Mucosa of descending colon (tissue), 3 donors: ENCODE measurements at regions not wholly inside any gene's neighbourhood (a gene's known extent, or its start where the extent isn't known, plus 50 kb on each side); places are given as distances from the start of the nearest gene placed in this dataset.

ENCODE experiments used
- ATAC-seq: fragments of 200-7000 bp; cut with Tn5 transposase; one replicate; pipeline ENCODE4 v1.9.1; 2020; ENCODE audit warnings: mild to moderate bottlenecking, moderate library complexity
- DNase-seq, 3 donors: peaks; one replicate each; pipeline ENCODE4 v3.0.0-alpha.2; 2020
- H3K36me3 ChIP-seq: fragments of 200-600 bp; one replicate; pipeline ENCODE4 v1.8.0; 2021; ENCODE audit warnings: low read depth, mild to moderate bottlenecking
- H3K4me1 ChIP-seq: fragments of 200-600 bp; one replicate; pipeline ENCODE4 v1.8.0; 2021; ENCODE audit warnings: low read depth, mild to moderate bottlenecking
- H3K4me3 ChIP-seq: fragments of 200-600 bp; one replicate; pipeline ENCODE4 v1.8.0; 2021; ENCODE audit warnings: mild to moderate bottlenecking
- H3K9me3 ChIP-seq: fragments of 200-600 bp; one replicate; pipeline ENCODE4 v1.8.0; 2021; ENCODE audit warnings: mild to moderate bottlenecking
- CTCF ChIP-seq: fragments of 200-600 bp; IDR thresholded peaks from one replicate; pipeline ENCODE4 v1.8.0; 2022; ENCODE audit warnings: antibody characterized with exemption, mild to moderate bottlenecking
- intact Hi-C, 2 donors: fragments of 100-400 bp; cut with DNase I in 1 of 2; cut with micrococcal nuclease in 1 of 2; formaldehyde crosslinking; loops; one replicate each; pipeline versions ENCODE4 v1.11.0 to v1.11.1; 2022; cut with DNase I, micrococcal nuclease
- donor health status: DM: no; HTN: no; CAD: no; lungs with moderate emphysema.
- donor health status: DM: no; HTN: no; CAD: no.
- donor health status: DM: no; HTN: yes; CAD: no.

GRCh38 chr2:239530749-239531316, 130.0 kb upstream of the HDAC4 start:
- H3K4me1 ChIP-seq: no peaks in the 10 kb centered on the region
- H3K4me3 ChIP-seq: no peak overlapping the region
- ATAC-seq (no peak), DNase-seq (no peak)
- intact Hi-C loops: no loop called here
- TF ChIP-seq CTCF: no peak
- H3K36me3 ChIP-seq: no peaks in the 10 kb centered on the region
- H3K9me3 ChIP-seq: no peaks in the 10 kb centered on the region

- DNase-seq (no peak), ATAC-seq (no peak)
- Histone ChIP-seq H3K36me3 (no peaks in the 10 kb centered on the region), H3K4me1 (no peaks in the 10 kb centered on the region), H3K4me3 (no peak overlapping the region), H3K9me3 (no peaks in the 10 kb centered on the region)
- intact Hi-C loops: no loop called here
- TF ChIP-seq CTCF: no peak
Observed at GRCh38 chr2:239529313-239530015, 128.6 kb upstream of the HDAC4 start.

- Histone ChIP-seq H3K36me3 (no peaks in the 10 kb centered on the region), H3K4me1 (no peaks in the 10 kb centered on the region), H3K4me3 (no peak overlapping the region), H3K9me3 (no peaks in the 10 kb centered on the region)
- TF ChIP-seq CTCF: no peak
- intact Hi-C loops: no loop called here
- DNase-seq (no peak), ATAC-seq (no peak)
Observed at GRCh38 chr2:239528883-239529282, 128.1 kb upstream of the HDAC4 start.

GRCh38 chr2:239528146-239528545, 127.3 kb upstream of the HDAC4 start:
- no peak for TF ChIP-seq CTCF
- Histone ChIP-seq H3K9me3 (no peaks in the 10 kb centered on the region), H3K36me3 (no peaks in the 10 kb centered on the region), H3K4me1 (no peaks in the 10 kb centered on the region), H3K4me3 (no peak overlapping the region)
- intact Hi-C loops: no loop called here
- no peak for DNase-seq
- ATAC-seq: no peak

- no peak for DNase-seq
- Histone ChIP-seq H3K36me3 (no peaks in the 10 kb centered on the region), H3K4me3 (no peak overlapping the region), H3K4me1 (no peaks in the 10 kb centered on the region), H3K9me3 (no peaks in the 10 kb centered on the region)
- ATAC-seq: no peak
- intact Hi-C loops: no loop called here
- TF ChIP-seq CTCF: no peak
Observed at GRCh38 chr2:239526666-239527415, 126.0 kb upstream of the HDAC4 start.
